ENCODE measurements at regions not wholly inside any gene's neighbourhood (a gene's known extent, or its start where the extent isn't known, plus 50 kb on each side); places are given as distances from the start of the nearest gene placed in this dataset.
"Not testable (repeated sequence)": the region's sequence is repeated elsewhere in the genome, so short reads cannot be mapped to it uniquely, and the experiment has no call there.

GRCh38 chr20:47441774-47442150 is 59.9 kb upstream of the NCOA3 start:
- DNase-seq (ENCODE audit: low spot score) = no peak

- DNase-seq (ENCODE audit: low spot score) = not testable (repeated sequence)
These were observed 58.6 kb upstream of the NCOA3 start for GRCh38 chr20:47443060-47443459.

DNA sequence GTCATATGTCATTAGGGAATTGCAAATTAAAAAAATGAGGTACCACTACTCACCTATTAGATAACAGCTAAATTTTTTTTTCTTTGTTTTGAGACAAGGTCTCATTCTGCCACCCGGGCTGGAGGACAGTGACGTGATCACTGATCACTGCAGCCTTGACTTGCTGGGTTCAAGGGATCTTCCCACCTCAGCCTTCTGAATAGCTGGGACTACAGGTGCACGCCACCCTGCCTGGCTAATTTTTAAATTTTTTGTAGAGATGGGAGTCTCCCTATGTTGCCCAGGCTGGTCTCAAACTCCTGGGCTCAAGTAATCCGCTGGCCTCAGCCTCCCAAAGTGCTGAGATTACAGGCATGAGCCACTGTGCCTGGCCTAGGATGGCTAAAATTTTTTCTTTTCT is 57.1 kb upstream of the NCOA3 start:
- no peak for DNase-seq (ENCODE audit: low spot score)

DNA sequence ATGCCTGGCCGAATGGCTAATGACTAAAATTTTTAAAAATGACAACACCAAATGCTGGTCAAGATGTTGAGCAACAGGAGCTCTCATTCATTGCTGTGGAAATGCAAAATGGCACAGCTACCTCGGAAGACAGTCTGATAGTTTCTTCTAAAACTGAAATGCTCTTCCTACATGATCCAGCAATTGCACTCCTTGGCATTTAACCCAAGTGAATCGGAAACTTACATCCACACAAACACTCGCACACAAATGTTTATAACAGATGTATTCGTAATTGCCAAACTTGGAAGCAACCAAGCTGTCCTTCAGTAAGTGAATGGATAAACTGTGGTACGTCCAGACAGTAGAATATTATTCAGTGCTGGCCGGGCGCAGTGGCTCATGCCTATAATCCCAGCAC is 56.4 kb upstream of the NCOA3 start:
- no peak for DNase-seq (ENCODE audit: low spot score)

GRCh38 chr20:47447350-47448296 is 54.1 kb upstream of the NCOA3 start:
- DNase-seq (ENCODE audit: low spot score) = not testable (repeated sequence)

DNA sequence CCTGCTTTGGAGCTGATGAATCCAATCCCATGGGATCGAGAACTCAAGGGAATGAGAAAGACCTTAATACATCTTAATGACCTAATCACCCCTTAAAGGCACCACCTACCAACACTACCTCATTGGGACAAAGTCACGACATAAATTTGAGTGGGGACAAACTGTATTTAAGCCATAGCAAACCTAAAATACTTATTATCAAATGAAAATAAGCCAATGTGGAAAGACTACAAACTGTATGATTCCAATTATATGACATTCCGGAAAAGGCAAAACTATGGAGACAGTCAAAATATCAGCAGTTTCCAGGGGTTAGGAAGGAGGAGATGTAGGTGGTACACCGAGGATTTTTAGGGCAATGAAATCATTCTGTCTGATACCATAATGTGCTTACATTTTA is 53.3 kb upstream of the NCOA3 start:
- no peak for DNase-seq (ENCODE audit: low spot score)

DNA sequence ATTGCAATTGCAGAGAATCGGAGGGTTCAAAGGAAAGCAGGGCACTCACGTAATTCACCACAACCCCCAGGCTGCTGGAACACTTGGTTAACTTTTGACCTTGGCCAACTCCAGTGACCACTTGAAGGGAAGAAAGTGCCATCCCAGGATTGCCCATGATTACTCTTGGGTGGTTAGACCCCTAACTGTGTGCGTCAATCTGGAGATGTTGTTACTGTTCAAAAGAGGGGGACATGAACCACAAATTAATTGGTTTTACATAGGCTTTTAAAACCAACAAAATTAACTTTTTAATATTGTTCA is 50.1 kb upstream of the NCOA3 start:
- no peak for DNase-seq (ENCODE audit: low spot score)

All from A172 (cell line).